ENCODE measurements at regions not wholly inside any gene's neighbourhood (a gene's known extent, or its start where the extent isn't known, plus 50 kb on each side); places are given as distances from the start of the nearest gene placed in this dataset.

- TF ChIP-seq GTF2F1 (IDR thresholded peaks at IDR 0.05; ENCODE audit: borderline replicate concordance, low read depth, low read length) (no peak), HDAC6 (IDR thresholded peaks at IDR 0.05; ENCODE audit: low read depth, low read length) (no peak), CTBP2 (IDR thresholded peaks at IDR 0.05; ENCODE audit: borderline replicate concordance, insufficient read depth, insufficient read length, low read length) (no peak)
These were observed 557.0 kb downstream of the SLC6A15 start (continued) for GRCh38 chr12:84355561-84355960.

Data from H1 (cell line).